Right ventricle myocardium superior (tissue), 1 donor: ENCODE measurements at regions not wholly inside any gene's neighbourhood (a gene's known extent, or its start where the extent isn't known, plus 50 kb on each side); places are given as distances from the start of the nearest gene placed in this dataset.
"Not testable (repeated sequence)": the region's sequence is repeated elsewhere in the genome, so short reads cannot be mapped to it uniquely, and the experiment has no call there.

Experiments used
- ATAC-seq: fragments of 200-7000 bp; cut with Tn5 transposase; one replicate; pipeline ENCODE4 v1.9.1; 2020; ENCODE audit warnings: mild to moderate bottlenecking; ENCODE audit not compliant: poor library complexity
- DNase-seq: peaks from one replicate; pipeline ENCODE4 v3.0.0-alpha.2; 2020
- intact Hi-C: fragments of 100-400 bp; cut with DNase I; formaldehyde crosslinking; loops from one replicate; pipeline ENCODE4 v1.11.2; 2022
- donor health status: DM: no; HTN: yes; CAD: no; lungs with severe emphysema.

DNA sequence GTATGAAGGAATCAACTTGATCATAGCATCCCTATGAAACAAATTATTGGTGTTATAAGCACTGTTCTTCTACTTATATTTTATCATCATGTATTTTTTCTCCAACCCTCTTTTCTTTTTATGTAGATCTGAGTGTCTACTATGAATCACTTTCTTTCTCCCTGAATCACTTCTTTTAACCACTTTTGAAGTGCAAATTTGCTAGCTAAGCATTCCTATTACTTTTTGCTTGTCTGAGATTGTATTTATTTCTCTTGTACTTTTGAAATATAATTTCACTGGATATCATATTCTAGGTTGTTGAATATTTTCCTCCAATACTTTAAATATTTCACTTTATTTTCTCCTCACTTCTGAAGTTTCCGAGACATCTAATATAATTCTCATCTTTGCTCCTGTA lies 1282.3 kb upstream of the FLRT2 start:
- intact Hi-C loops = no loop called here
- ATAC-seq = no peak
- no peak for DNase-seq

DNA sequence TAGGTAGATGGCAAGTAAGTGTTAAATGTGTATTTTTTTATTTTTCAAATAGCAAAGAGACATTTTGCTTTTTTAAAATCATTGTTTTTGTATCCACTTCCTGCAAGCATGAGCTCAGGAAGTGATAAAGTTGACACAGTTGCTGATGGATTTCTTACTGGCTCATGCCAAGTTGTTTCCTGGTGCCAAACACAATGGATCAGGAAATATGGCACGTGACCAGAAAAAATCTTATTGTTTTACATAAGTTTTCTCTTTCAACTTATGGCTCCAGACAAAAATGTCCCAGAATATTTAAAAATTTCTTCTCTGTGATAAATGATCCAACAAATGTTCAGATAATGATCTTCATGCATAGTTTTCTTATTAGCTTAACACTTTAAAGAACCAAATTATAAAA lies 1279.1 kb upstream of the FLRT2 start:
- ATAC-seq = no peak
- intact Hi-C loops = no loop called here
- no peak for DNase-seq

GRCh38 chr14:84251411-84252115 lies 1278.4 kb upstream of the FLRT2 start:
- intact Hi-C loops = no loop called here
- DNase-seq = no peak

GRCh38 chr14:84252706-84253105 lies 1277.2 kb upstream of the FLRT2 start:
- no peak for ATAC-seq
- intact Hi-C loops = no loop called here
- DNase-seq = no peak

More at GRCh38 chr14:84251411-84252115, 1278.4 kb upstream of the FLRT2 start:
- ATAC-seq = no peak

- DNase-seq (no peak), ATAC-seq (no peak)
- intact Hi-C loops = no loop called here
These were observed 1276.6 kb upstream of the FLRT2 start for GRCh38 chr14:84253326-84253725.

GRCh38 chr14:84254290-84254689 lies 1275.7 kb upstream of the FLRT2 start:
- DNase-seq = no peak
- intact Hi-C loops = no loop called here
- peak; percentile 73 for ATAC-seq

DNA sequence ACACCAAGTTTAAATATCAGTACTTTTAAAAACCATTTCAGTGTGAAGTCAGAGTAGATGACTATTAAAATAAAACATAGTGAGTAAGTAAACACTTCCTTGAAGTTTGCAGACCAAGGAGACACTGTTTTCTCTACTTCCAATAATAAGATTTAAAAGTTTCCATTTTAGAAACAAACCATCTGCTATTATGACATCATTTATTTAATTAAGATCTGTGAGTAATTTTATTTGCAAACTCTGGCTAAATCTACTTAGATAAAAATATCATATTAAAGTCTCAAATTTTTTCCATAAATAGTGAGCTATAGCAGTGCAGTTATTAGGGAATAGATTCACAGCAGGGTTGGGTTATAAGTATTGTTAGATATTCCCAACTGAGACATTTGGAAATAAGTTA lies 1267.0 kb upstream of the FLRT2 start:
- DNase-seq = no peak
- ATAC-seq = no peak
- intact Hi-C loops = no loop called here

DNA sequence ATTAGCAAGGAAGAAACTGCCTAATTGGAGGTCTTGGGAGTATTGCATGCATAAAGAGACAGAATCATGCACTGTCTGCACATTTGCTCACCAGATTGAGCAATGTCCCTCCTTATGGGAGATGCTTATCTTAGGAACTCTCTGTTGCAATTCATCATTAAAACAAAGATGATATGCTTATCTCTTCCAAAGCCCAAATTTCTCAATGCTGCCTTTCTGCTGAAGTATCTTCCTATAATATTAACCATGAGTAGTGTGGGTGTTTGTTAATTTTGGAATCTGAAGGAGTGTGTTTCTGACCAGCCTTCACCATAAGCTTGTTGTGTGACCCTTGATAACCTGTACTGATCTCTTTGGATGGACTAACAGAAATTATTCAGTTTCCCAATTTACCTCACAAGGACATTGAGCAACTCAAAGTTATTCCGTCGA lies 1257.6 kb upstream of the FLRT2 start:
- DNase-seq (no peak), ATAC-seq (no peak)
- intact Hi-C loops = no loop called here

DNA sequence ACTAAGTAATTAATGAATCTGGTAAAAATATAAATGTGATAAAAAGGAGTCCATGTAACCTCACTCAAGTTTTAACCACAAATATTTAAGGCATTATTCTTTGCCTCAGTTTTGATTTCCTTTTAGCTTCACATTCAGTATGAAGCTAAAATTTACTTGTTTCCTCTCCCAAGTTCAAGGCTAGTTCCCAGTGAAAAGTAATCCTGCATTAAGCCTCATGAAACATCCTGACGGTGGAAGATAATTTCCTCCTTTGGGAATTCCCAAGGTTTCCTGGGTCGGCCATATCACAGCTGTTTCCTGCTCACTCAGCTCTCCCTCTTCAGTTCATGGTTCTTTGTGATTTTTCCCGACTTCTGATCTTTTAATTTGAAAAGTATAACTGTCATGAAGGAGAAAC lies 1256.8 kb upstream of the FLRT2 start:
- intact Hi-C loops = no loop called here
- no peak for DNase-seq
- ATAC-seq = no peak

DNA sequence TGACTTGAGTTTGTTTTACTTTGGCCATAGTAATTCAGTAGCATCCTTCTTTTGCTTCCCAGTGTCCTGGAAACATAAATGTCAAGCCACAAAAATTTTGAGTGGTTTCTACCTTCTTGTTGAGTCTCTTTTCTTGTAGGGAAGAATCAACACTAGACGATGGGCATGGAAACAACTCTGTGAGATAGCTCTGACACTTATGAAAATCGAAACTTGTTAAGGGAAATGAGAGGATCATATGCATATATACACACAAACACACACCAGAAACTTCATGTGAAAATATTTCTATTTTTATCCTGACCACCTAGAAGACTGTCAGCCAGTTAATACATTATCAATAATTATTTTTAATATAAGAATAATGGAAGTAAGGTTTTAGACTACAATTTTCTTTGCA lies 1247.3 kb upstream of the FLRT2 start:
- no peak for DNase-seq
- intact Hi-C loops = no loop called here

GRCh38 chr14:84288781-84289180 lies 1241.2 kb upstream of the FLRT2 start:
- intact Hi-C loops = no loop called here
- ATAC-seq = no peak
- no peak for DNase-seq

More for the DNA sequence above, 1247.3 kb upstream of the FLRT2 start:
- no peak for ATAC-seq

GRCh38 chr14:84298663-84299195 lies 1231.2 kb upstream of the FLRT2 start:
- ATAC-seq (no peak), DNase-seq (no peak)
- intact Hi-C loops = no loop called here

DNA sequence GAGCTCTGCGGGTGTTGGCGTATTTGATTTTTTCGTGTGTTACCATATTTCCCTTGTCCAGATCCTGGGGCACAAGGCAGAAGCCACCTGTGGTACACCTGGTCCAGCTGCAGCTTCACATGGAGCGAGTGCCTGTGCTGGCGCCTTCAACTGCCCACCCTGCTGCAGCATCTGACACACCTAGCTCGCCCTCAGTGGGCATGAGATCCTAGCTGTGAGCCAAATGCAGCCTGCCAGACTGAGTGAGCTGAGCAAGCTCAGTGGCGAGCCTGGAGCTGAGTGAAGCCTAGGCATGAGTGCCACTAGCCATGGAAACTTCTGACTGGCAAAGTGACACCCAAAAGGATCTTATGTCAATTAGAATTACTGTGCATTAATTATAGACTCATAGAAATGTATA lies 1226.8 kb upstream of the FLRT2 start:
- no peak for DNase-seq
- ATAC-seq = no peak
- intact Hi-C loops = no loop called here

DNA sequence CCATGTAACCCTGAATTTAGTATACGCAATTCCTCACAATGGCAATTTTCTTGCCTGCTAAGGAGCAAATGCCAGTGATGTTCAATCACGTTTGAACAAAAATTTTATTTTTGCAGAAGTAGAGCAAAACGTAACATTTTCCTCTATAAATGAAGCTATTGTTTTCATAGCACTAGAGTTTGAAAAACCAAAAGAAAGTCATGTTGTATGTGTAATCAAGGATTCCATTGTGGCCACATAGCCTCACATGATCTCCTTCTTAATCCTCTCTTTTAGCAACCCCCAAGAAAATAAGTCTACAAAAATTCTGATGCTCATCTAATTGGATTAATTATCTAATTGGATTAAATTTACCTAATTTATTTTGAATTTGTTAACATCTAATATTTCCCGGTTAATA lies 1217.4 kb upstream of the FLRT2 start:
- ATAC-seq = no peak
- intact Hi-C loops = no loop called here

GRCh38 chr14:84323450-84323849 lies 1206.5 kb upstream of the FLRT2 start:
- ATAC-seq (no peak), DNase-seq (no peak)
- intact Hi-C loops = no loop called here

More for the DNA sequence above, 1217.4 kb upstream of the FLRT2 start:
- no peak for DNase-seq

DNA sequence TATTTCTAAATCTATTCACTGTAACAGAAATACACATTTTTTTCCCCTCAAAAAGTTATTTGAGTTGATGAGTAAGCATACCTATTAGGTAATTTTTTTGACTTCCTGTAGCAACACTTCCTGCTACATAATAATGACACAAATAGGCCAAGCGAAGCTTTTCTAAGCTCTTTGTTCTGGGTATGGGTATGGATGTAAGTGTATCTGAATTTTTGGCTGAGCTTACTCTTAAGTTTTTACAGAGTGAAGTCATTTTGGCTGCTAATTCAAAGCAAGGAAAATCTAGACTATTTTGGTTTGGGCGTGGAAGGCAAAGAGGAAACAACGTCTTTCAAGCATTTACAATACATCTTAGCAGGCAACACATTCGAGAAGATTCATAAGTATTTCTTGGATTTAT lies 1206.0 kb upstream of the FLRT2 start:
- ATAC-seq = no peak
- DNase-seq = no peak
- intact Hi-C loops = no loop called here

GRCh38 chr14:84336433-84336832 lies 1193.5 kb upstream of the FLRT2 start:
- DNase-seq = no peak
- intact Hi-C loops = no loop called here
- no peak for ATAC-seq

GRCh38 chr14:84340938-84341337 lies 1189.0 kb upstream of the FLRT2 start:
- no peak for ATAC-seq
- DNase-seq = no peak
- intact Hi-C loops = no loop called here

GRCh38 chr14:84341867-84342266 lies 1188.1 kb upstream of the FLRT2 start:
- DNase-seq, intact Hi-C loops, ATAC-seq: not testable (repeated sequence)

DNA sequence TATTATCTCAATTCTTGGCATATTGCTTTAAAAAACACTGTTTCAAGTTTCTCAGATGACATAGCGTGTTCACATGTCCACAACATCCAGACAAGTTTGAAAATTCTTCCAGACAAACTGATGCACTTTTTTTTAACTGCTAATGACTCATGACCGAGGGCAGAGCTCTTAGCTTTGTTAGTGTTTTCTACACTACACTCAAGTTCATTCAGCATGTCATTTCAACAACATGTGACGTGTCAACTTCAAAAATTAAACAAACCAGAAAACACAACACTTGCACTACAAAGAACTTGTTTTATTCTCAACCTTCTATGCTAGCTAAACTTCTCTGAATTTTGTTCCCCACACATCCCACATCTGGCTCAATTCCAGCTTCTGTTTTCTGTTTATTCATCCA lies 1186.3 kb upstream of the FLRT2 start:
- intact Hi-C loops = no loop called here
- ATAC-seq (no peak), DNase-seq (no peak)

- intact Hi-C loops = no loop called here
- DNase-seq (no peak), ATAC-seq (no peak)
These were observed 1178.3 kb upstream of the FLRT2 start for GRCh38 chr14:84351646-84352045.
